ENCODE measurements at regions not wholly inside any gene's neighbourhood (a gene's known extent, or its start where the extent isn't known, plus 50 kb on each side); places are given as distances from the start of the nearest gene placed in this dataset.

GRCh38 chr11:131191606-131192005, 178.8 kb upstream of the NTM start:
- Histone ChIP-seq H3K9me3 (ENCODE audit: control insufficient read depth, insufficient read depth, low read depth, low read length) (no peaks in the 10 kb centered on the region), H3K27me3 (ENCODE audit: control insufficient read depth, insufficient read depth, low read length) (0 out of 2 replicates have a peak, but pooled peaks cover 6% of the 10 kb centered on the region), H3K4me3 (ENCODE audit: low read depth, low read length) (no peak overlapping the region), H3K27ac (ENCODE audit: low read depth, low read length) (no peak overlapping the region), H3K9ac (ENCODE audit: low read length) (no peak overlapping the region), H3K4me1 (ENCODE audit: control insufficient read depth, insufficient read depth, low read length) (peaks cover 5% of the 10 kb centered on the region), H3K36me3 (ENCODE audit: control insufficient read depth, insufficient read depth, low read length) (no peaks in the 10 kb centered on the region)

GRCh38 chr11:131192628-131193027, 177.8 kb upstream of the NTM start:
- no peak overlapping the region for H3K4me3 ChIP-seq (ENCODE audit: low read depth, low read length)
- H3K36me3 ChIP-seq (ENCODE audit: control insufficient read depth, insufficient read depth, low read length) = no peaks in the 10 kb centered on the region
- 0 out of 2 replicates have a peak, but pooled peaks cover 6% of the 10 kb centered on the region for H3K27me3 ChIP-seq (ENCODE audit: control insufficient read depth, insufficient read depth, low read length)
- H3K9me3 ChIP-seq (ENCODE audit: control insufficient read depth, insufficient read depth, low read depth, low read length) = no peaks in the 10 kb centered on the region
- H3K27ac ChIP-seq (ENCODE audit: low read depth, low read length) = no peak overlapping the region
- H3K4me1 ChIP-seq (ENCODE audit: control insufficient read depth, insufficient read depth, low read length) = no peaks in the 10 kb centered on the region
- H3K9ac ChIP-seq (ENCODE audit: low read length) = no peak overlapping the region

- no peaks in the 10 kb centered on the region for H3K9me3 ChIP-seq (ENCODE audit: control insufficient read depth, insufficient read depth, low read depth, low read length)
- H3K4me1 ChIP-seq (ENCODE audit: control insufficient read depth, insufficient read depth, low read length) = no peaks in the 10 kb centered on the region
- no peaks in the 10 kb centered on the region for H3K36me3 ChIP-seq (ENCODE audit: control insufficient read depth, insufficient read depth, low read length)
- no peak overlapping the region for H3K9ac ChIP-seq (ENCODE audit: low read length)
- H3K4me3 ChIP-seq (ENCODE audit: low read depth, low read length) = no peak overlapping the region
- 0 out of 2 replicates have a peak, but pooled peaks cover 6% of the 10 kb centered on the region for H3K27me3 ChIP-seq (ENCODE audit: control insufficient read depth, insufficient read depth, low read length)
- H3K27ac ChIP-seq (ENCODE audit: low read depth, low read length) = no peak overlapping the region
Measured at GRCh38 chr11:131193031-131193501, 177.3 kb upstream of the NTM start.

DNA sequence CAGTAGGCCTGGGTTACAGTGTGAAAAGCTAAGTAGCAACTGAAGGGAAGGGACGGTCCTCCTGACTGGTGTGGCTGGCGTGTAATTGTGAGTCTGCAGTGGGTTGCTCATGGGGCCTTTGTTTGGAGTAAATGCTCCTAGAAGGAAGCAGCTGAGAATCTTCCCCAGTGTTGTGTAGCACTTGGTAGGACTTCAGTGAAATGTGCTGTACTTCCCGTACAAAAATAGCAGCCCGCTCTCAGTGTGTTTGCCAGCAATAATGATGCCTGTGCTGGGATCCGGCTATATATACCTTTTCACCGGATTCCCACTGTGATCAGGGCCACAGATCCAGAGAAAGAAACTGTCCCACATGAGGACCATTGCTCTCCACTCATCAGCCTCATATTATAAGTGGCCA, 175.7 kb upstream of the NTM start:
- Histone ChIP-seq H3K9ac (ENCODE audit: low read length) (no peak overlapping the region), H3K4me1 (ENCODE audit: control insufficient read depth, insufficient read depth, low read length) (no peaks in the 10 kb centered on the region), H3K27me3 (ENCODE audit: control insufficient read depth, insufficient read depth, low read length) (0 out of 2 replicates have a peak, but pooled peaks cover 6% of the 10 kb centered on the region), H3K9me3 (ENCODE audit: control insufficient read depth, insufficient read depth, low read depth, low read length) (no peaks in the 10 kb centered on the region), H3K27ac (ENCODE audit: low read depth, low read length) (no peak overlapping the region), H3K36me3 (ENCODE audit: control insufficient read depth, insufficient read depth, low read length) (no peaks in the 10 kb centered on the region), H3K4me3 (ENCODE audit: low read depth, low read length) (no peak overlapping the region)

DNA sequence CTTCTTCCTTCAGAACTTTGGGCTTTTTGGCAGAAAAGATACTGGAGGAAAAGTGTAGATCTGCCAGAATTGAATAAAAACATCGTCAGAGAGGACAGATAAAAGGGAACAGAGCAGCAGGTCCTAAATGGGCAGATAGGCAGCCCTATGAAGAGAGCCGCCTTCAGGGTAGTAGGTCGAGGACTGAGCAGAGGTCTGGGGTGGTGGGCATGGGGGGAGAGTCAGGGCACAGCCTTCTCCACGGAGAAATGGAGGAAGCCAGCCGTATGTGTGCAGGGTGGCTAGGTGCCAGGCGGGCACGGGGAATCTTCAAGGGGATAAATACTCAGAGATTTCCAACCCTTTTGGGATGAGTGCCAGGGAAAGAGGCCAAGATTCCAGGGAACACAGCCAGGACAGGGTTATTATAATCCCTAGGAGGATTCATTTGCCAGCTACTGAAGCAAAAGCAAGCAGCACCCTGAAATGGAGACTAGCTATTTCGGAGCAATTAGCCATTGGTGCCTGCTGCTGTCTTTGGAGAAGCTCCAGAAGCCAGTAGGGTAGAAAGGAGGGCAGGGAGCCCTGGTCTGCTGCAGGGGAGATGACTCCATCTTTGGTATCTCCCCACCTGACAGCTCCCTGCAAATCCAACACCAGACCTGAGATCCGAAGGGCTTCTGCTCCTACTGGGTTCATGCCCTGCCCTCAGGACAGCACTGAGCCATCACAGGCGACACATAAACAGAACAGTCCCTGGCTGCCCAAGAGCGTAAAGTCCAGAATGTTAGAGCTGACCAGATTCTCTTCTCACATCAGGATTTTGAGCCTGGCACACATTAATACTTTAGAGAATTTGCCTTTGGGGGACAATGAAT, 174.5 kb upstream of the NTM start:
- H3K9ac ChIP-seq (ENCODE audit: low read length) = no peak overlapping the region
- H3K27me3 ChIP-seq (ENCODE audit: control insufficient read depth, insufficient read depth, low read length) = 0 out of 2 replicates have a peak, but pooled peaks cover 6% of the 10 kb centered on the region
- no peaks in the 10 kb centered on the region for H3K4me1 ChIP-seq (ENCODE audit: control insufficient read depth, insufficient read depth, low read length)
- no peaks in the 10 kb centered on the region for H3K9me3 ChIP-seq (ENCODE audit: control insufficient read depth, insufficient read depth, low read depth, low read length)
- H3K36me3 ChIP-seq (ENCODE audit: control insufficient read depth, insufficient read depth, low read length) = no peaks in the 10 kb centered on the region
- no peak overlapping the region for H3K27ac ChIP-seq (ENCODE audit: low read depth, low read length)
- H3K4me3 ChIP-seq (ENCODE audit: low read depth, low read length) = no peak overlapping the region

DNA sequence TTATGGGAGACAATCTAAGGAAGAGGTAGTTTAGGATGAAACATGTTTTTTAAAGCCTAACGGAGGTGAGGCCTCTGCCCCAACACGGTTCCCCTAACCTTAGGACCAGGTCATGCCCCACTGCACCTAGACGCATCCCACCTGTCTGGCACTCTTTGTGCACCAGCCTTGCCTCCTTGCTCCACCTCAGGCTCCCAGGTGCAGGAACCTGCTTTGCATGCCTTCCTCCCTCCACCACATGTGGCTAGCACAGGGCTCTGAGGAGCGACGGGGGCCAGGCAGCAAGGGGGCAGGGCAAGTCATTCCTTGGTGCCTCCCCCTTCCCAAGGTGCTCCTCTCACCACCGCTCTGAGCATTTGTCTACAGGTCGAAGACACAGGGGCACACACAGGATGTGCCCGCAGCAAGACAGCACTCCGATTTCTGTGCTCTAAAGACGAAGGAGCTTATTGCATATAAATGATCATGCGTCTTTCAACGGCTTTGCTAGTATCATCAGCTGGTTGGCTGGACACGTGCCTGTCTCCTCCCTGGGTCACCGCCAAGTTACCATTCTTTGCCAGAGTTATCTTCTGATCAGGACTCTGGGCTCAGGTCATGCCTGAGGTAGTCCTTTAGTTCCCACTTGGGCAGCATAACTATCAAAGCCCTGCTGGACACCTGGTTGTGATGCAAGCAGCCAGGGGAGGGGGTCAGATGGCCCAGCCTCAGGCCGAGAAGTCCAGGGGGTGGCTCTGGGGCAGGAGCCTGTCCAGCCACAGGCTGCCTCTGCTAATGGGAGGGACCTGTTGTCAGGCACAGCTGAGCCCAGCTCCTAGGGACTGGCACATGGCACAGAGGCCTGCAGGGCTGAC, 172.0 kb upstream of the NTM start:
- H3K9ac ChIP-seq (ENCODE audit: low read length) = no peak overlapping the region
- no peak overlapping the region for H3K27ac ChIP-seq (ENCODE audit: low read depth, low read length)
- H3K9me3 ChIP-seq (ENCODE audit: control insufficient read depth, insufficient read depth, low read depth, low read length) = no peaks in the 10 kb centered on the region
- no peaks in the 10 kb centered on the region for H3K36me3 ChIP-seq (ENCODE audit: control insufficient read depth, insufficient read depth, low read length)
- no peaks in the 10 kb centered on the region for H3K4me1 ChIP-seq (ENCODE audit: control insufficient read depth, insufficient read depth, low read length)
- no peak overlapping the region for H3K4me3 ChIP-seq (ENCODE audit: low read depth, low read length)
- H3K27me3 ChIP-seq (ENCODE audit: control insufficient read depth, insufficient read depth, low read length) = 0 out of 2 replicates have a peak, but pooled peaks cover 6% of the 10 kb centered on the region

GRCh38 chr11:131199015-131199280, 171.5 kb upstream of the NTM start:
- Histone ChIP-seq H3K9ac (ENCODE audit: low read length) (no peak overlapping the region), H3K27me3 (ENCODE audit: control insufficient read depth, insufficient read depth, low read length) (0 out of 2 replicates have a peak, but pooled peaks cover 6% of the 10 kb centered on the region)

DNA sequence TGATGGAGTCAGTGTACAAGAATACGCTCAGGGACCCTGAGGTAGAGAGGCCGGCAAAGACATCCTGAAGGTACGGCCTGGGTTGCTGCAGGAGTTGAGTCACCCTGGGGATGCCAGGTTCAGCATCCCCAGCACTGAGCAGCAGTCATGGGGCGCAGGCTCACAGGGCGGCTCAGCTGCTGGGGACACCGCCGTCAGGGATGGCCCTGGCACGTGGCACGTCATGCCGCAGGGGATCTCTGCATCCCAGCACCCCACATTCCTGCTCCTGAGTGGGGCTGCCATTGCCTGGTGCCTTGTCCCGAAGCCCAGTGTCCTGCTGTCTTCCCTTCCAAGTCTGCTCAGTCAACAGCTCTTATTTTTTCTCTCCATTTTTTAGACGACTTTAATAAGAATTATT, 168.7 kb upstream of the NTM start:
- H3K27ac ChIP-seq (ENCODE audit: low read depth, low read length) = no peak overlapping the region
- no peaks in the 10 kb centered on the region for H3K27me3 ChIP-seq (ENCODE audit: control insufficient read depth, insufficient read depth, low read length)
- H3K4me1 ChIP-seq (ENCODE audit: control insufficient read depth, insufficient read depth, low read length) = no peaks in the 10 kb centered on the region
- no peak overlapping the region for H3K4me3 ChIP-seq (ENCODE audit: low read depth, low read length)
- no peak overlapping the region for H3K9ac ChIP-seq (ENCODE audit: low read length)
- H3K36me3 ChIP-seq (ENCODE audit: control insufficient read depth, insufficient read depth, low read length) = no peaks in the 10 kb centered on the region
- H3K9me3 ChIP-seq (ENCODE audit: control insufficient read depth, insufficient read depth, low read depth, low read length) = no peaks in the 10 kb centered on the region

More at GRCh38 chr11:131199015-131199280, 171.5 kb upstream of the NTM start:
- no peaks in the 10 kb centered on the region for H3K9me3 ChIP-seq (ENCODE audit: control insufficient read depth, insufficient read depth, low read depth, low read length)
- no peaks in the 10 kb centered on the region for H3K4me1 ChIP-seq (ENCODE audit: control insufficient read depth, insufficient read depth, low read length)
- H3K4me3 ChIP-seq (ENCODE audit: low read depth, low read length) = no peak overlapping the region
- no peaks in the 10 kb centered on the region for H3K36me3 ChIP-seq (ENCODE audit: control insufficient read depth, insufficient read depth, low read length)
- no peak overlapping the region for H3K27ac ChIP-seq (ENCODE audit: low read depth, low read length)

DNA sequence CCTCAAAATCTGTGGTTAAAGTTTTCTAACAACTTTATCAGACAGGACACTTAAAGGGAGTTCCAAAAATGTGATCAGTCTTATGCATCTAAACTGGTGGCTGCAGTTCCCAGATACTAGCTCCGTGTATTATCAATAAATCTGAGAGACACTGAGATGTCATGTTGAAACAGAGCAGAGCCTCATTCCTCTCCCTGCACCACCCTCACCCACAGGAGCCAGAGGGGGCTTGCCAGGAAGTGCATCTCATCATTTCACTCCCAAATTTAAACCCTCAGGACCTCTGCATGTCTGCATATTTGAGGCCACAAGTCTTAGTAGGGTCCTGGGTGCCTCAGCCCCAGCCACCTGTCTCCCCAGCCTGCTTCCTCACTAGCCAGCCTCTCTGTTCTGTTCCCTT, 167.4 kb upstream of the NTM start:
- Histone ChIP-seq H3K9ac (ENCODE audit: low read length) (no peak overlapping the region), H3K36me3 (ENCODE audit: control insufficient read depth, insufficient read depth, low read length) (no peaks in the 10 kb centered on the region), H3K27ac (ENCODE audit: low read depth, low read length) (no peak overlapping the region), H3K4me1 (ENCODE audit: control insufficient read depth, insufficient read depth, low read length) (no peaks in the 10 kb centered on the region), H3K27me3 (ENCODE audit: control insufficient read depth, insufficient read depth, low read length) (no peaks in the 10 kb centered on the region), H3K9me3 (ENCODE audit: control insufficient read depth, insufficient read depth, low read depth, low read length) (no peaks in the 10 kb centered on the region), H3K4me3 (ENCODE audit: low read depth, low read length) (no peak overlapping the region)

GRCh38 chr11:131204282-131204681, 166.1 kb upstream of the NTM start:
- H3K27ac ChIP-seq (ENCODE audit: low read depth, low read length) = no peak overlapping the region
- H3K27me3 ChIP-seq (ENCODE audit: control insufficient read depth, insufficient read depth, low read length) = no peaks in the 10 kb centered on the region
- H3K4me3 ChIP-seq (ENCODE audit: low read depth, low read length) = no peak overlapping the region
- no peak overlapping the region for H3K9ac ChIP-seq (ENCODE audit: low read length)
- H3K4me1 ChIP-seq (ENCODE audit: control insufficient read depth, insufficient read depth, low read length) = no peaks in the 10 kb centered on the region
- H3K9me3 ChIP-seq (ENCODE audit: control insufficient read depth, insufficient read depth, low read depth, low read length) = no peaks in the 10 kb centered on the region
- no peaks in the 10 kb centered on the region for H3K36me3 ChIP-seq (ENCODE audit: control insufficient read depth, insufficient read depth, low read length)
